ENCODE measurements at regions not wholly inside any gene's neighbourhood (a gene's known extent, or its start where the extent isn't known, plus 50 kb on each side); places are given as distances from the start of the nearest gene placed in this dataset.
A peak's percentile ranks its signal among the peaks of the same experiment; 100 is the strongest.

DNA sequence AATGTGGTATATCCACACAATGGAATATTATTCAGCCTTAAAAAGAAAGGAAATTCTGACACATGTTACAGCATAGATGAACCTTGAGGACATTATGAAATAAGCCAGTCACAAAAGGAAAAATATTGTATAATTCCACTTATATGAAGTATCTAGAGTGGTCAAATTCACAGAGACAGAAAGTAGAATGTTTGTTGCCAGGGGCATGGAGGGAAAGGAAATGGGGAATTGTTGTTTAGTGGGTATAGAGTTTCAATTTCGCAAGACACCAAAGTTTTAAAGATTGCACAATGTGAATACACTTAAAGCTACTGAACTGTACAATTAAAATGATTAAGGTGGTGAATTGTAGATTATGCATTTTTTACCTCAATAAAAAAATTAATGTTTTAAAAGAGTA lies 92.9 kb downstream of the TXNL1 start:
- no peak for DNase-seq

DNA sequence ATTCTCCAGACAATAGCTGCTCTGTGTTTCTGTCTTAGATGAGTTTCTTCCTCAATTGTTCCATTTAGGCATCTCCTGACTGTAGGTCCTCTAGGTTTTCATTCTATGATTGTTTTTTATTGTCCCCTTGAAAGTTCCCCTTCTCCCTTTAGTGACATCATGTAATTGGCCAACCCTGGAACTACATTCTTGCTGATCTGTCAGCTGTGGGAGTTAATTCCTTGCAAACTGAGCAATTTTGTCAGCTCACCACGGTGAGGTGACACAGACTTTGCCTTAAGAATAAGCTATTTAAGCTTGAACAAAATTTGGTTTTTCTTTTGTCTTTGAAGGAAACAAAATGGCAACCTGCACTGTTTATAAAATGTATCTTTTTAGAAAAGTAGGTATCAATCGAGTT lies 95.9 kb downstream of the TXNL1 start:
- DNase-seq: no peak

DNA sequence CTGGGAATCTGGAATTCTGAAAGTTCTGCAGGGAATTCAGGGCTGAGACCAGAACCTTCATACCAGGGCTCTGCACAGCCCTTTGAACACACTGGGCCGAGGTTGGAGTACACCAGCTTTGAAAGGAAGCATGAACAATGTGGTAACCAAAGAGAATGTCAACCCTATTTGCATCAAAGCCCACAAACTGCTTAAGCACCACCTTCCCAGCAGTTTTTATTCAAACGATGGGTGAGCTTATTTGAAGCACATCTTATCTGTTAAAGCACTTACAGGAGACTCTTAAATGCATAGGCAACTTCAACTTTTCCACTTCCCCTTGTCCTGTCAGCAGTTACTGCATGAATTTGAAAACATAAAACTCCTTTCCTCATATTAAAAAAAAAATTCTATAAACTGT lies 96.6 kb downstream of the TXNL1 start:
- peak; percentile 12 for DNase-seq

DNA sequence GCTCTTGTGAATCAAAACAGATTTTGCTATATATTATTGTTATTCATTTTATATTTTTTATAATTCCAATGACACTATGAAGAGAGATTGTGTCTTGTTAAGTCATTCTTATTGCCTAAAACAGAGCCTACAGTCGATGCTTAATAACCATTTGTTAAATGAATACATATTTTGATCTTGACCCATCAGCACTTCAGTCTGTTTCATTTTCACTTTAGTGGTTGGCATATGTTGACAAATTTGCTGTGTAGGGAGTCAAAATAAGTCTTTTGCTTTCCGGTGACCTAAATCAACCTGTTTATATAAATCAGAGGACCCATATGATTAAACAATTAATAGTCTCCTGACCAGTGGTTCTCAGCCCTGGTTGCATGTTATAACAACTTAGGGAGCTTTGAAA lies 97.1 kb downstream of the TXNL1 start:
- peak; percentile 12 for DNase-seq

DNA sequence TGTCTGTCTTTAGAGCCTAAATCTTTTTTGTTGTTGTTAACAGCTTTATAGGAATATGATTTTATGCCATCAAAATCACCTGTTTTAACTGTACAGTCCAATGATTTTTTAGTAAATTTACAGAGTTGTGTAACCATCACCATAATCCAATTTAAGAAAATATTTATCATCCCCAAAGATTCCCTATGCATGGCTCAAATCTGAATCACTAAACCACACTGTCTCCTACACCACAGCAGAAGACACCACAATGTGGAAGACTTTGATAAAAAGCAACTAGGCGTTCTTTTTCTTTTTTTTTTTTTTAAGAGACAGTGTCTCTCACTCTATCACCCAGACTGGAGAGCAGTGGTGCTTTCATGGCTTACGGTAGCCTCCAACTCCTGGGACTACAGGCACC lies 99.6 kb downstream of the TXNL1 start:
- DNase-seq: no peak

DNA sequence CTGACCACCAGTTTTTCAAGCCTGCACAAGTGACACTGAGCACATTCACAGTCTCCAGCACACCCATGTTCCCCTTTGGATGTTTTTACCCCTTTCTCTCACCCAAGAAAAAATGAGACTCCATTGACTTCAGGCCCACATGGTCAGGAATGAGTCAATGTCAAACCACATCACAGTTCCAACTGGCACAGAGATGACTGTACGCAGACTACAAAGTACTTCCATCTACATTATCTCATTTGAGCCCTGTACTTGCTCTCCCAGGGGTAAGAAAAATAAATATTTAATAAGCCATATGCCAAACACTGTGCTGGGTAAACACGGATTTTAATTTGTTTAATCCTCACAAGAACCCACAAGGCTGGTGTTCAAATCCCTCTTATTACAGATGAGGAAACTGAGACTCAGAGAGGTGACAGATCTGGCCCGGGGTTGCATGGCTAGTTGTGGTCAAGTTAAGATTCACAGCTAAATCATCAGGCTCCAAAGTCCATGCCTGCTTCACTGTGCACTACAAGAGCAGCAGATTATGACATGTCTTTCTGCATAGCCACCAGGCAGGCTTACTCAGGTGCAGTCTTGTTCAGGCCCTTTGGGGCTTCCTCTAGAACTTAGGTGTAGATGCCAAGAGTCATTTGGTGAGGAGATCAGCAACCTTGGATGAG lies 106.1 kb downstream of the TXNL1 start:
- no peak for DNase-seq

DNA sequence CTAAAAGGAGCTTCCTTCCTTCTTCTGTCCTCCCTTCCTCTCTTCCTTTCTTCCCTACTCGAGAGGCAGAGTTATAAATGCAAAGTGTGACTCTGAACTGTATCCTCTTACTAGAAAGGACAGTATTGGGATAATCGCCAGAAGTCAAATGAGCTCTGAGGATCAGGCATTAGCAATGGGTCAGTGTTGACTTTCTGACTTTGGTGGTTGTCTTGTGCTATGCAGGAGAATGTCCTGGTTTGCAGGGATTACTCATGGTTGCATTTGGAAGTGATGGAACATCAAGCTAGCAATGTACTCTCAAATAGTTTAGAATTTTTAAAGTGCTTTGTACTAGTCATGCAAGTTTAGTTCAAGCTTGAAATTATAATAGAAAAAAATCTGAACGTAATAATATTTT lies 115.6 kb downstream of the TXNL1 start:
- DNase-seq: no peak

DNA sequence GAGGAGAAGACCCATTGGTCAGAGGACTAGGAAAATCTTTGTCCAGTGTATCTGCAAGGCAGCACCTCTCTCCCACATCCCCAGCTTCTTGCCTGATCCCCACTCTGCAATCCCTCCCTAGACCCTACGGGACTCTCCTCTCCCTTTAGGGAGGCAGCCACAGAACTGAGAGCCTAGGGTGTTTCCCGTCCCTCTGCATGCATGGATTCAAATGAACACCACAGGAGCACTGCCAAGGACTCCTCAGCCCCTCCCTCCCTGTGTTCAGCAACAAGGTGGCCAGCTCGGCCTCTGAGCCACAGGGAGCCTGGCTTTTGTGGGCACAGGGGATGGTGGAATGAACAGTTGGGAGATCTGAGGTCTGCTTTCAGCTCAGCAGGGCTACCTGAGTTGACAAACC lies 117.1 kb downstream of the TXNL1 start:
- no peak for DNase-seq

DNA sequence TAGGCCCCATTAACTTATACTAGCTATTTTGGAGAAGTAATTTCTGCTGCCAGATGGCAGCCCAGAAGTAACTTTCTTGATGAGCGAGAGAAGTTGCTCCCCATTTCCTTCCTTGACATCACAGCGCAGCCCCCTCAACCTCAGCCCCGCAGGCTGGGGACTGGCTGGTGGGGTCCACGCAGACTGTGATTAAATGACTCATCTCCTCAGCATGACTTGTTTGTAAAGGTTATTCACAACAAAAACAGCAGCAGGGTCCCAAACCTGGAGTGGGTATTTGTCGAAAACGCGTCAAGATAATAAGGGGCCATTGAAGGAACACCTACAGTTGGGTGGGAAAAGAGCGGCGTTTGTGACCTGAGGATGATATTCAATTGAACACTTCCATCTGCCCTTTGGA lies 120.6 kb downstream of the TXNL1 start:
- no peak for DNase-seq

DNA sequence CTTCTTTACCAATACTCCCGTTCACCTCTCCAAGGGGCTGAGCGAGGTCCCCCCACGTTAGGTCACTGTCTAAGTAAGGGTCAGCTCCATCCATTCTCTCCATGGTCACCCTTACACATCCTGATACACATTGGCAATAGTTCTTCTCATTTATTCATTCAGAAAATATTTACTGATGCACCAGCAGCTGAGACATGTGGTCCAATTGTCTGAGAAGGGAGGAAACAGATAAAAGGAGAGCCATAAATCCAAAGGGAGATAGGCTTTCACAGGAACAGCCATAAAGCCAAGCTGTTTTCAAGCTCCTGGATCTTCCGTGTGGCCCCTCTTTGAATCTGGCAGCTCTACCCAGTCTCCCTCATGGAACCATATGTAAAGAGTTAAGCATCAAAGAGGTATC lies 121.2 kb downstream of the TXNL1 start:
- DNase-seq: no peak

DNA sequence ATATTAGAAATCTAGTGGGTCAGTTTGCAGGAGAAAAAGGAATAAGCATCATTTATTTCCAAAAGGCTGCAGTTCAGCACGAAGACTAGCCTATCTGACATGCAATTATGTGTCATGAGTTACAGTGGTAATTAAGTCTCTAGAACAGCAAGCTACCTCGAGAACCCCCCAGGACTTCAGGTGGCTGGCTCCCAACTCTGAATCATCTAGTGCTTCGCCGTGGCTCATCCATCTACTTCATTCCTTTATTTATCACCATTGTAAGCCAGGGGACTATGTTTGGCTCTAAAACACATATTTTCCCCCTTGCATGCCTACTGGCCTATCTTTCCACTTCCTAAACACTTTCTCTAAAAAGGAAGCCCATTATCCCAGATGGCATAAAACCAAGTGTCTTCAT lies 121.6 kb downstream of the TXNL1 start:
- DNase-seq: no peak

DNA sequence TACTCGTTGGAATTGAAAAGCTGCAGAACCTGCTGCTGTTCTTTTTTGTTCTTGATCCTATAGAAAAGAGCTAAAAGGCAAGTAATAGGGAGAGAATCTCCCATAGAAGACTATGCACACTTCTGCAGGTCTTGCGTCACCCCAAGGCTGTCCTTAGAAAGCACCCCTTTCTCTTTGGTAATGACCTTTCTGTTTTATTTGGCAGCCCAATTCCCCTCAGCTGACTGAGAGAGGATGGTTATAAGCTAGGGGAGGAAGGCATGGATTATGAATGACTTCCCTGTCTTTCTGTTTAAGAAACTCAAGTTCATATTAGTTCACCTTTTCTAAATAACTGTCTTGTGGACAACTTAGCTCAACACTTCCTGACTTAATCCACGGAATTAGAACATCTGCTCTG lies 122.9 kb downstream of the TXNL1 start:
- DNase-seq: no peak

DNA sequence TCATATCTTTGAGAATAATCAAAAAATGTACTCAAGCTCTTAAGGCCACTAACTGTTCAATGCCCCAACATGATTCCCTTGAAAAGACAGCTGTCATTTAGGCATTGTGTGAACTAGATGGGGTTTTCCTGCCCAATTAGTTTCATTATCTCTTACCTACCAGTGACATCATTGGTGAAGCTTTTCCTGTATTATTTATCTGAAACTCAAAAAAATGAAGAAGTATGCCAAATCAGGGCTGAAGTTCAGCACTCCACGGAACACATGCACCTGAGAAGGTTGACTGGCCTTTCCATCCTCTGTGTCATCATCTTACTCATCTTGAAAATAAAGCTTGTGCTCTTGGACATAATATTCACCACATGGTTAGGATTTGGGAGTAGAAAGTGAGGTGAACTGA lies 126.4 kb downstream of the TXNL1 start:
- no peak for DNase-seq

DNA sequence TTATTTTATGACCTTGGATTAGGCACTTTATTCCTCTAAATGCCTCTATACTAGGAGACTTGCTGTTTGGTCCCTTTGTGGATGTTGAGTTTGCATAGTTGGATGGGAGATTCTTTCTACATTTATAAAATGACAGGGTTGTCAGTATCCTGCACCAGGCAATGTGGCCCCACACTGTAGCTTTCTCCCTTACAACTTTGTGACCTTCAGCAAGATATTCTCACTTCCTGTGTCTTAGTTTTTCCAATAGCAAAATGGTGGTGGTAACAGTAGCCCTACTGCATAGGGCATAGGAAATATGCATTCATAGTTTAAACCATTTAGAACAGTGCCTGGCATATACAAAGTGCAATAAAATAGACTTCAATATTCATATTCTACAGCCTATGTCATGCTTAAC lies 128.3 kb downstream of the TXNL1 start:
- no peak for DNase-seq

DNA sequence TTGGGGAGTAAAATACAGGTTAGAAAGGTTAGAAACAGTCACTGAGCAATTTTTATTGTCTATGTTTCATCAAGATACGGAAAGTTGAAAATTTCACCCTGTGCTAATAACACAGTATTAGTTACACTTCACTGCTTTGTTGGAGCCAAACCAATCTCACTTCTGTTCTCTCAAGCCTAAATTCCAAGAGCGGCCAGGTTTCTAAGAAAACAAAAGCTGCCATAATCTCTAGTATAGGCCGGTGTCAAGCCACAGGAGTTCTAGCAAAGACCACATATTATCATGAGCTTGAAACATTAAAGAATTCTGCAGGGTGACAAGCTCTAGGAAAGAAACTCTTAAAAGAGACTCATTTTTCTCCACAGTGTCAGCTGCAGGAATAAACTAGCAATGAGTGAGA lies 128.7 kb downstream of the TXNL1 start:
- DNase-seq: no peak

DNA sequence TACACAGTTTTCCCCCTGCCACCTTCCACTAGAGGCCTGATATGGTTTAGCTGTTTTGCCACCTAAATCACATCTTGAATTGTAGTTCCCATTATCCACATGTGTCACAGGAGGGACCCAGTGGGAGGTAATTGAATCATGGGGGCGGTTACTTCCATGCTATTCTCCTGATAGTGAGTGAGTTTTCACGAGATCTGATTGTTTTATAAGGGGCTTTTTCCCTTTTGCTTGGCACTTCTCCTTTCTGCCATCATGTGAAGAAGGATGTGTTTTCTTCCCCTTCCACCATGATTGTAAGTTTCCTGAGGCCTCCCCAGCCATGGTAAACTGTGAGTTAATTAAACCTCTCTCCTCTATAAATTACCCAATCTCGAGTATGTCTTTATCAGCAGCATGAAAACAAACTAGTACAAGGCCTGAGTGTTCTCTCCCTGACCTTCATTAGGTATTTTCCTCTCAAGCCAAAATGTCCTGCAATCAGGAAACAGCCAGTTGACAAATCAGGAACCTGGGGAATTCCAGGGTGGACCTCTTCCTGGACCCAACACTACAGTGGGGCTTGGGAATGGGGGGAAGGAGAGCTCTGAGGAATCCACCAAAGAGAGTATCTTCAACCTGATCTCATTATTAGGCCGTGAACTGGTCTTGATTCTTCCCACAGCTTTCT lies 129.9 kb downstream of the TXNL1 start:
- DNase-seq: no peak

DNA sequence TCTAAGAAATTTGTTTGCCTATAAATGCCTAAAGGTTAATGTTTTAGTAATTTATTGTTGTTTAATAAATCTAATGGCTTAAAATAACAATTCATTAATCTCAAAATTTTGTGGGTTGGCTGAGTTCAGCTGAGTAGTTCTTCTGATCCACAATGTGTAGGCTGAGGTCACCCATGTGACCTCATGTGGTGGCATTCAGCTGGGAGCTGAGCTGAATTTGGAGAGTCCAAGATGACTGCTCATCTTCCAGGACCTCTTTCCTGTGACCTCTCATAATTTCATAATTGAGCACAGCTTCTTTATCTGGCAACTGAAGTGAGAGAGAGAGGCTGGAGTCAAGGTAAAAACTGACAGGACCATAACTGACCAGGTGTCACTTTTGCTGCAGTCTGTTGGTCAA lies 132.4 kb downstream of the TXNL1 start:
- DNase-seq: no peak

DNA sequence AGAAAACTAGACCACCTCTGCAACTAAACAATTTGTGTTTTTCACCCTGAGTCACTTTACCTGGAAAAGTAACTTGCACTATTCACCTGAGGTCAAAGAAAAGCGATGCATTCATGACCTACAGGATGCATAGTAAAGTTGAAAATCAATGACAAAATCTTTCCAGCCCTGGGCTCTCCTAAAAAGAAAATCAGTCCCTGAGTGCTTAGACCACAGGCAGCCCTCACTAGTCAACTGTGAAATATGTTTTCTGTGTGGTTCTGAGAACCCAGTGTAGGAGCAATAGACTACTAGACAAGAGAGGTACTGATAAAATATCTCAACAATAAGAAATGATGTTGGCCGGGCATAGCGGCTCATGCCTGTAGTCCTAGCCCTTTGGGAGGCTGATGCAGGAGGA lies 133.1 kb downstream of the TXNL1 start:
- DNase-seq: no peak

DNA sequence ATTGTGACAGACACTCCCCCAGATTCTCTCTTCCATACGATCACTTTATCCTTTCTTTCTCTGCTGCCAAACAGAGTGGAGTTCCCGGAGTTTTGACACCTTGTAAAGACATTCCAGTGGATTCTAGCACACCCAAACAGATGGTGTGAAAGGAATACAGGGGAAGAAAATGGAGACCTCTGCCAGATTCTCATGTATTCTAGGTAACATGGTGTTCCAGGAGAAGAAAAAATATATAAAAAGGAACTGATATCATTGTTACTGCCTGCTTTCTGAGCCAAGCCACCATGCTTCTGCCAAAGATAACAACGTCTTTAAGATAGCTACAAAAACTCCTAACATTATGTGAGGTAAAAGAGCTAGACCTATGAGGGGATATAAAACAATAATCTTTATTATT lies 136.5 kb downstream of the TXNL1 start:
- no peak for DNase-seq

DNA sequence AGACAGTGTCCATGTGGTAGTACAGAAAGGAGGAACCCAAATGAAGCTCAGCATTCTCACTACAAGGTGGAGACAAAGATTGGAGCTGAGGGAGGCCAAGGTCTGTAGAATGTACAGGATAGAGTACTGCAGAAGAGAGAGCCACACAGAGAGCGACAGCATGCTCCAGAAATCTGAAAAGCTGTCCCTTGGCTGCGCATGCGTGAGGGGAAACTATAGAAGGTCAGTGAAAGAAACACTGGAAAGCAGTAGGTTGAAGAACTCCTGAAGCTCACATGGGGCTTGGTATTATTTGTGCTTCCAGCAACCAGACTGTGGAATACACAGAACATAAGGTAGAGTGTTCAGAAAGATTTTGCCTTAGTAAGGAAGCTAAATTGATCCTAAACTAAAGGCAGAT lies 142.5 kb downstream of the TXNL1 start:
- DNase-seq: no peak

DNA sequence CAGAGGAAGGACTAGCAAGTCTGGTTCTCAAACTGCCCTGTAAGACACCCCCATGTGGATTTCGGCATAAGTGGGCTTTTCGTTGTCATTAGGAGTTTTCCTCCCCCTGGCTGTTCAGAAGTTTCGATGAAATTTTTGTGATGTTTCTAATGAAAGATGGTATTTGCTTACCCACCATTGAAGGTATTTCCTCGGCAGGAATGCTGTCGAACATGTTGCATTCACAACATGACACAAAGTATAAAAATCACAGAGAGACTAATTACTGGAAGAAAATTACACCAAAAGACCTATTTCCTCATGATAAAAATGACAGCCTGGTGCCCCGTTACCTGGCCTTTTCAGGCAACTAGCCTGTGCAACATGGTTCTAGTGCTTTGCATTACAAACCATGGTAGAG lies 144.9 kb downstream of the TXNL1 start:
- DNase-seq: no peak

DNA sequence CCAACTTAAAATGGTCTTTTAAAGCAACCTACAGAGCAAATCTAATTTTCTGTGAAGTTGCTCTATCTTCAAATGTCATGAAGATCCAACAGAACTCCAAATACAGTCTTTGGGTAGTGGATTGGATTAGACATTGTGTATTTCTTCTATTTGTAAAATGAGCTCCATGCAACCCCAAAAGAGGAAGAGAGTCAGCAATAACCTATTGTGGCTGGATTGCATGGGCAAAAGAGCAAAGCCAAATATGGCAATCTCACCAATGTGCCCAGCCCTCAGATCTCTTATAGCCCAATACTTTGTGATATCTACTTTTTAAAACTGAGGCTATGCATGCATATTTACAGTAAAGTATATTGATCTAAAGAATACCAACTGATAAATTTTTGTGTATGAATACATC lies 146.3 kb downstream of the TXNL1 start:
- DNase-seq: no peak

DNA sequence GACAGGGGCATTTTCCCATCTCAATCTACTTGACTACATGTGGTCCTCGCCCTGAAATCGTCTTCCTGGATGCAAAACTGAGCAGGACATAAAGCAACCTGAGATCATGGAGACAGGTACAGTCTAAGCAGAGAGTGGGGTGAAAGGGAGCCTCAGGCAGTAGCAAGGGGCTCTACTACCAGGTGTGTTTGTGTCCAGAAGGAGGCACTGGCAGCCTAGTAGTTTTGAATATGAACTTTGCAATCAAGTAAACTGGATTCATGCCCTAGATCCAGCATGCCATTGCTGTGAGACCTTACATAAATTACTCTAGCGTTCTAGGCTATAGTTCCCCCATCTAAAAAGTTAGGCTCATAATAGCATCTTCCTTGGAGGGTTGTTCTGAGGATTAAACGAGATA lies 147.4 kb downstream of the TXNL1 start:
- DNase-seq: no peak

DNA sequence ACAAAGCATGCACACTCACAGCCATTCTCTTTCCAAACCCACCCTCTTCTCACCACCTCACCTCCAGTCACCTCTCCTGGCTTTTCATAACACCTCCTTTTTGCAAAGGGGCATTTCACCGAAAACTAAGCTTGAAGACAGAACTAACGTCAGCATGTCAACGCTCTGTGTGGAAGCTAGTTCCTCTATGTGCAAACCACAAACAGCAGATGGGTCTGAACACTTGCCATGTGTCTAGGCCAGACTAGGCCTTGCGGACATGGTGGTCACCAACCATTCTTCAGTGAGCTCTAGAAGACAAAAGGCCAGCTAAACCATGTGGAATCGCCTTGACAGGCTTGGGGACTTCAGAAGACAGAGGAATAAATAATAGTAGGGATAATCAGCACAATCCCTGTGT lies 148.5 kb downstream of the TXNL1 start:
- DNase-seq: no peak

DNA sequence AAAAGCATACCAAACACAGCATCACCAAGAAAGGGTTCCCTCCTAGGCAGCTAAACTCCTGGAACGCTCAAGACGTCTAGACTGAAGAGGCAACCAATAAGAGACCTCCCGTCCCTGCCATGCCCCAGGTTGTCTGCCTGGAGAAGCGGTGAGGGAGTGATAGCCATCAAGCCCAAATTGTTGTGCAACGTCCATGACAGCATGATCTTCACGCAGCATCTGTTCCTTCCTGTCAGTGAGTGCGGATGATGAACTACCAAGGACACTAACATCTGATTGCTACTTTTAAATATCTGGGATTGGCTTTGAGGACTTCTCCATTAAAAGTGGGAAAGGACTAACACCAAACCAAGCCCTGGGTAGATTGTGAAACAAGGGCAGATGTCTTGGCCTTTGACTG lies 149.7 kb downstream of the TXNL1 start:
- no peak for DNase-seq

All from RPMI8226 (cell line).